Mucosa of descending colon (tissue), 3 donors: ENCODE measurements at regions not wholly inside any gene's neighbourhood (a gene's known extent, or its start where the extent isn't known, plus 50 kb on each side); places are given as distances from the start of the nearest gene placed in this dataset.

Experiments
- ATAC-seq: fragments of 200-7000 bp; cut with Tn5 transposase; one replicate; pipeline ENCODE4 v1.9.1; 2020; ENCODE audit warnings: mild to moderate bottlenecking, moderate library complexity
- DNase-seq, 3 donors: peaks; one replicate each; pipeline ENCODE4 v3.0.0-alpha.2; 2020
- H3K36me3 ChIP-seq: fragments of 200-600 bp; one replicate; pipeline ENCODE4 v1.8.0; 2021; ENCODE audit warnings: low read depth, mild to moderate bottlenecking
- H3K4me1 ChIP-seq: fragments of 200-600 bp; one replicate; pipeline ENCODE4 v1.8.0; 2021; ENCODE audit warnings: low read depth, mild to moderate bottlenecking
- H3K4me3 ChIP-seq: fragments of 200-600 bp; one replicate; pipeline ENCODE4 v1.8.0; 2021; ENCODE audit warnings: mild to moderate bottlenecking
- H3K9me3 ChIP-seq: fragments of 200-600 bp; one replicate; pipeline ENCODE4 v1.8.0; 2021; ENCODE audit warnings: mild to moderate bottlenecking
- CTCF ChIP-seq: fragments of 200-600 bp; IDR thresholded peaks from one replicate; pipeline ENCODE4 v1.8.0; 2022; ENCODE audit warnings: antibody characterized with exemption, mild to moderate bottlenecking
- intact Hi-C, 2 donors: fragments of 100-400 bp; cut with DNase I in 1 of 2; cut with micrococcal nuclease in 1 of 2; formaldehyde crosslinking; loops; one replicate each; pipeline versions ENCODE4 v1.11.0 to v1.11.1; 2022; cut with DNase I, micrococcal nuclease
- donor health status: DM: no; HTN: no; CAD: no; lungs with moderate emphysema.
- donor health status: DM: no; HTN: no; CAD: no.
- donor health status: DM: no; HTN: yes; CAD: no.

GRCh38 chr20:51876313-51876940, 74.1 kb upstream of the SALL4 start:
- intact Hi-C loops = no loop called here
- no peak overlapping the region for H3K4me3 ChIP-seq
- no peaks in the 10 kb centered on the region for H3K4me1 ChIP-seq
- H3K9me3 ChIP-seq = no peaks in the 10 kb centered on the region
- ATAC-seq (no peak), DNase-seq (no peak)
- no peak for TF ChIP-seq CTCF
- H3K36me3 ChIP-seq = no peaks in the 10 kb centered on the region

GRCh38 chr20:51873652-51874051, 71.3 kb upstream of the SALL4 start:
- intact Hi-C loops = no loop called here
- ATAC-seq (no peak), DNase-seq (no peak)
- Histone ChIP-seq H3K36me3 (no peaks in the 10 kb centered on the region), H3K4me1 (no peaks in the 10 kb centered on the region), H3K9me3 (no peaks in the 10 kb centered on the region), H3K4me3 (no peak overlapping the region)
- TF ChIP-seq CTCF = no peak

GRCh38 chr20:51871943-51872342, 69.6 kb upstream of the SALL4 start:
- Histone ChIP-seq H3K4me3 (no peak overlapping the region), H3K9me3 (no peaks in the 10 kb centered on the region), H3K4me1 (no peaks in the 10 kb centered on the region), H3K36me3 (no peaks in the 10 kb centered on the region)
- ATAC-seq (peak; percentile 52), DNase-seq (no peak)
- intact Hi-C loops = no loop called here
- no peak for TF ChIP-seq CTCF

DNA sequence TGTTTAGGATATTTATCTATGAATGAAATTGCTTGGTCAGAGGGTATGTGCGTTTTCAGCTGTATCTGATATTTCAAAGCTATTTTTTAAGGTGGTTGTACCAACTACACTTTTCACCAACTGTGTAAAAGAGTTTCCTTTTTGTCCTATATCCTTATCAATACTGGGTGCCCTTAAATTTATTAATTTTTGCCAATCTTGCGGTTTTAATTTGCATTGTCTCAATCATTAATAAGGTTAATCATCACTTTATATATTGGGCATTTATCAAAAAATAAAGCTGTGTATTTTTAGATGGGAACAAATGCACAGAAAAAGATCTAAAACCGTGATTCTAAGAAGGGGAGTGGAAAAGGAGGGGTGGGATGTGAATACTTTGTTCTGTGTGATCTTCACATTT, 66.7 kb upstream of the SALL4 start:
- ATAC-seq = no peak
- Histone ChIP-seq H3K9me3 (no peaks in the 10 kb centered on the region), H3K4me1 (no peaks in the 10 kb centered on the region), H3K4me3 (no peak overlapping the region), H3K36me3 (no peaks in the 10 kb centered on the region)
- intact Hi-C loops = no loop called here
- no peak for DNase-seq
- TF ChIP-seq CTCF = no peak

GRCh38 chr20:51867251-51867650, 64.9 kb upstream of the SALL4 start:
- no peak for ATAC-seq
- no peak for TF ChIP-seq CTCF
- H3K9me3 ChIP-seq = no peaks in the 10 kb centered on the region
- intact Hi-C loops = no loop called here
- H3K4me1 ChIP-seq = no peaks in the 10 kb centered on the region
- no peak overlapping the region for H3K4me3 ChIP-seq
- DNase-seq = no peak
- no peaks in the 10 kb centered on the region for H3K36me3 ChIP-seq

- ATAC-seq (no peak), DNase-seq (no peak)
- TF ChIP-seq CTCF = no peak
- Histone ChIP-seq H3K4me1 (peaks cover 10% of the 10 kb centered on the region), H3K36me3 (no peaks in the 10 kb centered on the region), H3K9me3 (no peaks in the 10 kb centered on the region), H3K4me3 (no peak overlapping the region)
- intact Hi-C loops = no loop called here
Measured at GRCh38 chr20:51864967-51865366, 62.6 kb upstream of the SALL4 start.
